ENCODE measurements at regions not wholly inside any gene's neighbourhood (a gene's known extent, or its start where the extent isn't known, plus 50 kb on each side); places are given as distances from the start of the nearest gene placed in this dataset.
A peak's percentile ranks its signal among the peaks of the same experiment; 100 is the strongest.
"Not testable (repeated sequence)": the region's sequence is repeated elsewhere in the genome, so short reads cannot be mapped to it uniquely, and the experiment has no call there.

- H3K36me3 ChIP-seq (ENCODE audit: insufficient read depth, low read length) = no peaks in the 10 kb centered on the region
- no peak for DNase-seq (ENCODE audit: low read depth, low spot score)
Observed at GRCh38 chr2:241959751-241960269, 90.3 kb downstream of the RTP5 start.

GRCh38 chr2:241961454-241961853 is 91.9 kb downstream of the RTP5 start:
- Histone ChIP-seq H3K27ac (no peak overlapping the region), H3K9me3 (ENCODE audit: low read depth, low read length) (no peaks in the 10 kb centered on the region), H3K9ac (ENCODE audit: insufficient read length) (no peak overlapping the region), H3K36me3 (ENCODE audit: insufficient read depth, low read length) (no peaks in the 10 kb centered on the region), H3K4me3 (no peak overlapping the region)
- TF ChIP-seq POLR2AphosphoS5 (IDR thresholded peaks at IDR 0.05; ENCODE audit: borderline replicate concordance, low read depth, low read length) = no peak
- no peak for TF ChIP-seq EZH2 (IDR thresholded peaks at IDR 0.05)
- no peak for TF ChIP-seq FOXP2 (optimal IDR thresholded peaks at IDR 0.05; ENCODE audit: control extremely low read depth, extremely low read length, insufficient read depth)
- no peak for DNase-seq (ENCODE audit: low read depth, low spot score)

More at GRCh38 chr2:241959751-241960269, 90.3 kb downstream of the RTP5 start:
- Histone ChIP-seq H3K27ac (no peak overlapping the region), H3K4me3 (no peak overlapping the region), H3K9me3 (ENCODE audit: low read depth, low read length) (no peaks in the 10 kb centered on the region), H3K9ac (ENCODE audit: insufficient read length) (no peak overlapping the region)
- no peak for TF ChIP-seq FOXP2 (optimal IDR thresholded peaks at IDR 0.05; ENCODE audit: control extremely low read depth, extremely low read length, insufficient read depth)
- no peak for TF ChIP-seq EZH2 (IDR thresholded peaks at IDR 0.05)
- TF ChIP-seq POLR2AphosphoS5 (IDR thresholded peaks at IDR 0.05; ENCODE audit: borderline replicate concordance, low read depth, low read length) = no peak

- no peak for TF ChIP-seq EZH2 (IDR thresholded peaks at IDR 0.05)
- no peak for TF ChIP-seq FOXP2 (optimal IDR thresholded peaks at IDR 0.05; ENCODE audit: control extremely low read depth, extremely low read length, insufficient read depth)
- no peak for TF ChIP-seq POLR2AphosphoS5 (IDR thresholded peaks at IDR 0.05; ENCODE audit: borderline replicate concordance, low read depth, low read length)
- Histone ChIP-seq H3K36me3 (ENCODE audit: insufficient read depth, low read length) (no peaks in the 10 kb centered on the region), H3K4me3 (no peak overlapping the region), H3K9ac (ENCODE audit: insufficient read length) (no peak overlapping the region), H3K9me3 (ENCODE audit: low read depth, low read length) (no peaks in the 10 kb centered on the region), H3K27ac (no peak overlapping the region)
- DNase-seq (ENCODE audit: low read depth, low spot score) = no peak
Observed at GRCh38 chr2:241964133-241964532, 94.6 kb downstream of the RTP5 start.

- Histone ChIP-seq H3K4me3 (peak overlapping the region; percentile 59), H3K27ac (peak overlapping the region; percentile 65), H3K9ac (ENCODE audit: insufficient read length) (no peak overlapping the region), H3K36me3 (ENCODE audit: insufficient read depth, low read length) (no peaks in the 10 kb centered on the region), H3K9me3 (ENCODE audit: low read depth, low read length) (no peaks in the 10 kb centered on the region)
- DNase-seq (ENCODE audit: low read depth, low spot score) = peak; percentile 67
- TF ChIP-seq FOXP2 (optimal IDR thresholded peaks at IDR 0.05; ENCODE audit: control extremely low read depth, extremely low read length, insufficient read depth) (peak; percentile 41), POLR2AphosphoS5 (IDR thresholded peaks at IDR 0.05; ENCODE audit: borderline replicate concordance, low read depth, low read length) (no peak)
Observed at GRCh38 chr2:241965931-241966412, 96.4 kb downstream of the RTP5 start.

GRCh38 chr2:241966647-241967466 is 97.3 kb downstream of the RTP5 start:
- Histone ChIP-seq H3K9me3 (ENCODE audit: low read depth, low read length) (no peaks in the 10 kb centered on the region), H3K36me3 (ENCODE audit: insufficient read depth, low read length) (no peaks in the 10 kb centered on the region), H3K27ac (no peak overlapping the region), H3K9ac (ENCODE audit: insufficient read length) (no peak overlapping the region), H3K4me3 (peak overlapping the region; percentile 59)
- no peak for DNase-seq (ENCODE audit: low read depth, low spot score)
- TF ChIP-seq EZH2 (IDR thresholded peaks at IDR 0.05) (no peak), POLR2AphosphoS5 (IDR thresholded peaks at IDR 0.05; ENCODE audit: borderline replicate concordance, low read depth, low read length) (no peak), FOXP2 (optimal IDR thresholded peaks at IDR 0.05; ENCODE audit: control extremely low read depth, extremely low read length, insufficient read depth) (no peak)

- Histone ChIP-seq H3K27ac (no peak overlapping the region), H3K36me3 (ENCODE audit: insufficient read depth, low read length) (no peaks in the 10 kb centered on the region), H3K9ac (ENCODE audit: insufficient read length) (no peak overlapping the region), H3K9me3 (ENCODE audit: low read depth, low read length) (no peaks in the 10 kb centered on the region), H3K4me3 (no peak overlapping the region)
- no peak for TF ChIP-seq FOXP2 (optimal IDR thresholded peaks at IDR 0.05; ENCODE audit: control extremely low read depth, extremely low read length, insufficient read depth)
- no peak for TF ChIP-seq POLR2AphosphoS5 (IDR thresholded peaks at IDR 0.05; ENCODE audit: borderline replicate concordance, low read depth, low read length)
- no peak for TF ChIP-seq EZH2 (IDR thresholded peaks at IDR 0.05)
- DNase-seq (ENCODE audit: low read depth, low spot score) = no peak
Observed at GRCh38 chr2:241967467-241968144, 98.1 kb downstream of the RTP5 start.

GRCh38 chr2:241968417-241968816 is 98.9 kb downstream of the RTP5 start:
- Histone ChIP-seq H3K9ac (ENCODE audit: insufficient read length) (no peak overlapping the region), H3K9me3 (ENCODE audit: low read depth, low read length) (no peaks in the 10 kb centered on the region), H3K27ac (no peak overlapping the region), H3K36me3 (ENCODE audit: insufficient read depth, low read length) (no peaks in the 10 kb centered on the region), H3K4me3 (no peak overlapping the region)
- DNase-seq (ENCODE audit: low read depth, low spot score) = no peak
- TF ChIP-seq FOXP2 (optimal IDR thresholded peaks at IDR 0.05; ENCODE audit: control extremely low read depth, extremely low read length, insufficient read depth) = no peak
- no peak for TF ChIP-seq EZH2 (IDR thresholded peaks at IDR 0.05)
- TF ChIP-seq POLR2AphosphoS5 (IDR thresholded peaks at IDR 0.05; ENCODE audit: borderline replicate concordance, low read depth, low read length) = no peak

GRCh38 chr2:241969182-241969581 is 99.7 kb downstream of the RTP5 start:
- H3K27ac ChIP-seq; H3K4me3 ChIP-seq; H3K9ac ChIP-seq (ENCODE audit: insufficient read length); H3K36me3 ChIP-seq (ENCODE audit: insufficient read depth, low read length); H3K9me3 ChIP-seq (ENCODE audit: low read depth, low read length); DNase-seq (ENCODE audit: low read depth, low spot score): not testable (repeated sequence)
